ENCODE measurements at regions not wholly inside any gene's neighbourhood (a gene's known extent, or its start where the extent isn't known, plus 50 kb on each side); places are given as distances from the start of the nearest gene placed in this dataset.
"Not testable (repeated sequence)": the region's sequence is repeated elsewhere in the genome, so short reads cannot be mapped to it uniquely, and the experiment has no call there.

GRCh38 chr3:159378396-159379194, 576.7 kb downstream of the MFSD1 start:
- no peaks in the 10 kb centered on the region for H3K27me3 ChIP-seq (ENCODE audit: low read depth)
- no peak overlapping the region for H3K4me3 ChIP-seq
- no peaks in the 10 kb centered on the region for H3K9me3 ChIP-seq
- intact Hi-C loops (cut with DNase I): no loop called here
- DNase-seq (no peak), ATAC-seq (no peak)
- H3K36me3 ChIP-seq: no peaks in the 10 kb centered on the region
- TF ChIP-seq CTCF (IDR thresholded peaks at IDR 0.05): no peak
- H3K4me1 ChIP-seq: no peaks in the 10 kb centered on the region
- H3K27ac ChIP-seq: no peak overlapping the region

GRCh38 chr3:159380891-159381290, 579.0 kb downstream of the MFSD1 start:
- H3K36me3 ChIP-seq: no peaks in the 10 kb centered on the region
- no peaks in the 10 kb centered on the region for H3K9me3 ChIP-seq
- H3K27me3 ChIP-seq (ENCODE audit: low read depth): no peaks in the 10 kb centered on the region
- H3K27ac ChIP-seq: no peak overlapping the region
- intact Hi-C loops (cut with DNase I): no loop called here
- H3K4me1 ChIP-seq: no peaks in the 10 kb centered on the region
- DNase-seq: no peak
- no peak overlapping the region for H3K4me3 ChIP-seq
- TF ChIP-seq CTCF (IDR thresholded peaks at IDR 0.05): no peak
- ATAC-seq: no peak

- ATAC-seq (no peak), DNase-seq (no peak)
- Histone ChIP-seq H3K4me3 (no peak overlapping the region), H3K36me3 (no peaks in the 10 kb centered on the region), H3K27me3 (ENCODE audit: low read depth) (no peaks in the 10 kb centered on the region), H3K9me3 (no peaks in the 10 kb centered on the region), H3K4me1 (no peaks in the 10 kb centered on the region), H3K27ac (no peak overlapping the region)
- intact Hi-C loops (cut with DNase I): no loop called here
- TF ChIP-seq CTCF (IDR thresholded peaks at IDR 0.05): no peak
These were observed 588.9 kb downstream of the MFSD1 start for GRCh38 chr3:159390656-159391212.

- DNase-seq; H3K4me1 ChIP-seq; H3K4me3 ChIP-seq; intact Hi-C loops (cut with DNase I); H3K36me3 ChIP-seq; H3K27ac ChIP-seq; ATAC-seq; H3K9me3 ChIP-seq; H3K27me3 ChIP-seq (ENCODE audit: low read depth): not testable (repeated sequence)
These were observed 591.0 kb upstream of the IL12A start for GRCh38 chr3:159397683-159398082.

GRCh38 chr3:159401069-159401468, 587.6 kb upstream of the IL12A start:
- Histone ChIP-seq H3K4me3 (no peak overlapping the region), H3K36me3 (no peaks in the 10 kb centered on the region), H3K4me1 (no peaks in the 10 kb centered on the region), H3K27me3 (ENCODE audit: low read depth) (no peaks in the 10 kb centered on the region), H3K27ac (no peak overlapping the region), H3K9me3 (peaks cover 8% of the 10 kb centered on the region)
- TF ChIP-seq CTCF (IDR thresholded peaks at IDR 0.05): no peak
- intact Hi-C loops (cut with DNase I): no loop called here
- ATAC-seq (no peak), DNase-seq (no peak)

GRCh38 chr3:159409711-159410110, 578.9 kb upstream of the IL12A start:
- H3K36me3 ChIP-seq; ATAC-seq; H3K27ac ChIP-seq; H3K27me3 ChIP-seq (ENCODE audit: low read depth); H3K4me1 ChIP-seq; H3K4me3 ChIP-seq; intact Hi-C loops (cut with DNase I); DNase-seq: not testable (repeated sequence)
- peaks cover 11% of the 10 kb centered on the region for H3K9me3 ChIP-seq
